NCI-H82 (cell line): ENCODE measurements at regions not wholly inside any gene's neighbourhood (a gene's known extent, or its start where the extent isn't known, plus 50 kb on each side); places are given as distances from the start of the nearest gene placed in this dataset.

Experiments
- DNase-seq: peaks from one replicate; lab custom pipeline; 2025; lab: John Stamatoyannopoulos, UW

DNA sequence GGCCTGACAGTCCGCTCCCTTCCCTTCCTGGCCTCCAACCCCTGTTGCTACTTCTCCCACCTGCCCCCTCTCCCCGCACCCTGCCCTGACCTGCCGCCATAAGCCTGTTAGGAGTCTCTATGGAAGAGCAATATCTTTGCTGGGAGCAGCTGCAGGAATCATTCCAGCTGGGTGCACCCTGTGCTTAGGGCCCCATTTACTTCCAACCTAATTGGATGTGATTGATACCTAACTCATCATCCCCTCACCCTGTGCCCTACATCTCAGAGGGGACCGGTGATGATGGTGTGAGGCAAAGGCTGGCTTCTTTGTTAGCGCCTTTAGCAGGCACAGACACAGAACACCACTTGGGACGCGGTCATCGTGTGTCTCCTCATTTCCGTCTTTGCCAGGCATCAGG, 80.0 kb upstream of the FAM180A start:
- peak; percentile 99 for DNase-seq

DNA sequence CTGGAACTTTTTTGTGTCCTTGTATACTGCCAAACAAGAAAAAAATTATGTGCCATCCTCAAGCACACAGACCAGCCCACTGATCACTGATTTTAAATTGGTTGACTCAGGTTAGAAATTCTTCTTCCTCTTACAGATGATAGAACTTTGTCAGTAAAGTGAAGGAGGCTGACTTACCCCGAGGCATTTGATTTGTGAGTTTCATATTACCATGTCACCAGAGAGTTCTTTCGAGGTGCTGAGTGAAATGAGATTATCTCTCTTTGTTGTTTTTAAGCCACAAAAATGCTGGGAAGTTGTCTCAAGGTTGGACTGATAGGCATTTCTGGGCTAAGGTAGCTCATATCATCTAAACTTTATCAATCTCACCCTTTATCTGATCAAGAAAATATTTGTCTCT, 78.8 kb upstream of the FAM180A start:
- peak; percentile 40 for DNase-seq

DNA sequence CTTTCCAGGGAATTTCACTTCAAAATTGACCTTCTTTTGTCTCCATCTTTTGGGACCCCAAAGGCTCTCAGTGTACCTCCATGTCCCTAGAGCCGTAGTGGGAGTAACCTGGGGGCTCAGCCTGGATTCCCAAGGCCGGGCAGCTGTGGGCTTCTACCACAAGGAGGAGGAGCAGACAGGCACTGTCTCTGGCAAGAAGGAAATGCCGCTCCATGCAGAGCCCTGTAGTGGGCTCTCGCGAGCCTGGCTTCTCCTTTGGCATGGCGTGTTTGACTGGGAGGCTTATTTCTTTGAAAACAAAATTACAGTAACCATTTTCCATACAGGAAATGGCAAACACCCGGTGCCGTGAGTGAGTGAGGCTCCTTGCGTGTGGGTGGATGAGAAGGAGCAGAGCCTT, 76.8 kb upstream of the FAM180A start:
- DNase-seq = no peak

DNA sequence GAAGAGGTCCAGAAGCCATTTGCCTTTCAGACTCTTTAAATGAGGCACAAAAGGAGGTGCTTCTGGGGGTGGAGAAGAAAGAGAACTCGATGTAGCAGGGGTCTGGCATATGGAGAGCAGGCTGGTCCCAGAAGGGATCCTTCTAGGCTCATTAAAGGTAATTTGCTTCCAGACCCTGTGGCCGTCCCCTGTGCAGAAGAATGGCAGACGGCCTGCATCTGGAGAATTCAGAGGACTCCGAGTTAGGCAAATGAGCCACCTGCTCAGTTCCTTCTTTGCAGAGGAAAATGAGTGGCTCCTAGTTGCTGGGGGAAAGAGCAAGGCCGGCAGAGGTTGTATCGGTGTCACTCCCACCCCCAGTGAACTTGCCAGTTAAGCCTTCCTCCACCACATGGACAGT, 73.8 kb upstream of the FAM180A start:
- peak; percentile 89 for DNase-seq

DNA sequence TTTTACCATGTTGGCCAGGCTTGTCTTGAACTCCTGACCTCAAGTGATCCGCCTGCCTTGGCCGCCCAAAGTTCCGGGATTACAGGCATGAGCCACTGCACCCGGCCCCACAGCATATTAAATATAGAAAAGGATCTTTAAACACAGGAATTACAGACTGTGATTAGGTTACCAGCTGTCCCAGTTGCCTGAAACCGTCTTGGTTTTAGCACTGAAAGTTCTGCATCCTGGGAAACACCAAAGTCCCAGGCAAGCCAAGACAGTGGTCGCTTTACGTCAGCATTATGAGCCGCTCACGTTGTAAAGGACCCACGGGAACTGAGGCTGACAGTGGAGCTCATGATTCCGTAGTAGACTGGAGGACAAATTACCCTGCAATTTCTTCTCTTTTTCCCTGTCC, 69.0 kb upstream of the FAM180A start:
- DNase-seq = no peak

DNA sequence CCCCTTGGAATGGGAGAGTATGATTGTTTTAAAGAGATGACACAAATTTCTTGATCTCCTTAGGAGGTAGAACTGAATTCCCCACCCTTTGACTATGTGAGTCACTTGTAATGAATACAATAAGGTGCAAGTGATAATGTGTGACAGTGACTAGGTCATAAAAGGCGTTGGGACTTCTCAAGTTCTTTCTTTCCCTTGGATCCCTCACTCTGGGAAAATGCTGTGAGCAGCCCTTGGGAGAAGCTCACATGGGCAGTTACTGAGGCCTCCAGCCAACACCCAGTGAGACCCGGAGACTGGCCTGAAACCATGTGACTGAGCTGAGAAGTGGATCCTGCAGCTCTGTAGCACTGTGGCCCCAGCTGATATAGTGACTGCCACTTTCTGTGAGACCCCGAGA, 66.4 kb upstream of the FAM180A start:
- no peak for DNase-seq

DNA sequence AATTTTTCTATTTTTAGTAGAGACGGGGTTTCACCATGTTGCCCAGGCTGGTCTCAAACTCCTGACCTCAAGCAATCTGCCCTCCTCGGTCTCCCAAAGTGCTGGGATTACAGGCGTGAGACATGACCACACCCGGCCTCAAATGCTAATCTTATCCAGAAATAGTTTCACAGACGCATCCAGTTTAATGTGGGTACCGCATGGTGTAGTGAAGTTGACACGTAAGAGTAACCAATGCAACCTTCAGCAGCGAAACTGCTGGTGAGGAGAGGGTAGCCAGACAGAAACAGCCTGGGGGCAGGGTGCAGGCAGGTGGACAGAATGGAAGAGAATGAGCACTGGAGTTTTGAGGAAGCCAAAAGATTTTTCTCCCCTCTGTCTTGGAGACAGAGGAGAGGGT, 63.5 kb upstream of the FAM180A start:
- DNase-seq = no peak

DNA sequence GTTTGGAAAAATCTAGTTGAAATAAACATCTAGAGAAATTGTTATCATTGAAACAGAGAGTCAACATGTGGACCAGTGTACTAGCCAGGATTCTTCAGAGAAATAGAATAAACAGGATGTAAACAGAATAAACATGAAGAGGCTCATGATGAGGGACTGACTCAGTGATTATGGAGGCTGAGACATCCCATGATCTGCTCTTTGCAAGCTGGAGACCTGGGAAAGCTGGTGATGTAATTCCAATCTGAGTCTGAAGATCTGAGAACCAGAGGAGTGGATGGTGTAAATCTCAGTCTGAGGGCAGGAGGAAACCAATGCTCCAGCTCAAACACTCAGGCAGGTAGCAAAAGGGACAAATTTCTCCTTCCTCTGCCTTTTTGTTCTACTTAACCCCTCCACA, 62.9 kb upstream of the FAM180A start:
- no peak for DNase-seq

DNA sequence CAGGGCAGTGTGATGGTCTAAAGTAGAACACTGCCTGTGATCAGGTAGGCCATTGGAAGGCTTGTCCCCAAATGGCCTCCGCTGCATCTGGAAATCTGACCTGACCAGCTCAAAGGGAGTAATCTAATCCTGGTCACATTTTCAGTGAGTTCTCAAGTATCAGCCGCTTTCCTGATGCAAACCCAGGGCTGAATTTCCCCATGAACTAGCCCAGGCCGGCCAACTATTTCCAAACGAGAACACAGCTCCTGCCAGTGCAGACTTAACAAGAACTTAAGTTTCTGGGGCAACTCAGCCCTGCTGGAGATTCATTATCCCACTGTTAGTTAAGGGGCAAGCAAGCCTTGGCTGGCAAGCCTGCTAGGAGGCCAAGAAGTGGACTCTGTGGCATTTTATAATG, 59.6 kb upstream of the FAM180A start:
- DNase-seq = peak; percentile 32

DNA sequence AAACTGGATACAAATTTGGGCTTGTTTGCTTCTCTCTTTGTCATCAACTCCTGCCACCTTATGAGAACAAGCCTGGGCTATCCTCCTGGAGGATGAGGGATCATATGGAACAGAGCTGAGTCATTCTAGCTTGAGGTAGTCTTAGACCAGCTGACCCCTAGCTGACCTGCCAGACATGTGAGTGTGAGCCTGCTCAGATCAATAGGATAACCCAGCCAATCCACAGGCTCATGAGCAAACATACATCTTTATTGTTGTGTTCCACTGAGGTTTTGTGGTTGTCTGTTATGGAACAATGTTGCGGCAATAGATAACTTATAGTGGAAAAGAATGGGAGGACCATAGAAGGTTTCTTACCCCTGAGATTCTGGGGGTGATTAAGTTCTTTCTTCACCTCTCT, 54.5 kb upstream of the FAM180A start:
- DNase-seq = no peak

DNA sequence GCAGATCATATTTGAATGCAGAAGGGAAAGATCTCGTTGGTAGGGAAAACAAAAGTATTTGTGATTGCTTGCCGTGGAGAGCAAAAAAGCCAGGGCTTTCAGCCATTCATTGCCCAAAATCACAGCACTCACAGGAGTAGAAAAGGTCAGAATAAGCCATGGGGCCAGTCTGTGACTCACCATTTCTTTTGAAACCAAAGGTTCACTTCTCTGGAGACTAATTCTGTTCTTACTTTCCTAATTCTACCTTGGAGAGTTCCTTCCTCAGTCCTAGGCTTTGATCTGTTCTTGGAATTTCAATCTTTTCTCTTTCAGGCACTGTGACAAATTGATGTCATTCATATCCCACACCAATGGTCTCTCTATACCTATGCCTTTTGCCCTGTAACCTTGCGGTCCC, 54.1 kb upstream of the FAM180A start:
- DNase-seq = no peak

DNA sequence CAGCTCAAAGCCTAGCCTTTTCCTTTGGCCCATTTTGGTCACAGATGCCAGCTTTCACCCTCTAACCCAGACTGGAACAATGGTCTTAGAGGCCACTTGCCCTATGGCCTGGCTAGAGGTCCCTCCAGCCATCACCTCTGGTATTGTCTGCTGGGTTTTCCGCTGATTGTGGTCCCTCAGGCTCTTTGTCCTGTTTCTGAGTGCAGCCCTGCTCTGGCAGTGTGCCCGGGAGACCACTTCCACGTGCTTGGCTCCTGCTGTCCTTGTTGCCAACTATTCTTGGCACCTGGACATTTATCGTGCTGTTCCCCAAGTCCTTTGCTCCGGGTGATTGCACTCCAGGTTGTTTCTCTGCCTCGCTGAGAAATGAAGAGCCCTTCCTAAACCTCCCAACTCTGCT, 53.3 kb upstream of the FAM180A start:
- DNase-seq = no peak

DNA sequence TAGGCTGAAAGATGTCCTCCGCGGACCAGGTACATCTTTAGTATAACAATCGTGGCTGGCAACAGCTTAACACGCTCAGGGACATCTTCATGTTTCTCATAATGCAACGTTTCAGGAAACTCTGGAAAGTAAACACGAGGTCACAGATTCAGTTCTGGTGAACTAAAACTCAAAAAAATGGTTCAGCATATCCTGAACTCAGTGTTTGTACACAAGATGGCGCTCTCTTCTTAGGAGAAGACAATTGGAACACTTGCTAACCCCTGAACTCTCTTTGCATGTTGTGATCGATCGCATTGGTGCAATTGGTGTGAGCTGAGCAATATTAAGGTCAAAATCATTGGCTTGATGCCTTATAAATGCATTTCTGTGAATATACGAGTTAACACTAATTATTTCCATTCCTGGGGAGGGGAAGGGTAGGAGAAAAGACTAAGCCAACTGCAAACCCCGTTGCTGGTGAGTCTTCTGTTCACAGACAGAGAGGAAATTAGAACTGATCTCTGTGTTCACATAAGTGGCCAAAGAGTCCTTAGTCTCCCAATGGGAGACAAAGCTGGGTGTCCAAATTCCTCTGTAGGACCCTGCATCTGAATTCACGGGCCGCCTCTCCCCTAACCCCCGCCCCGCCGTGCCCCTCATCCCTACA, 52.6 kb upstream of the FAM180A start:
- peak; percentile 89 for DNase-seq

DNA sequence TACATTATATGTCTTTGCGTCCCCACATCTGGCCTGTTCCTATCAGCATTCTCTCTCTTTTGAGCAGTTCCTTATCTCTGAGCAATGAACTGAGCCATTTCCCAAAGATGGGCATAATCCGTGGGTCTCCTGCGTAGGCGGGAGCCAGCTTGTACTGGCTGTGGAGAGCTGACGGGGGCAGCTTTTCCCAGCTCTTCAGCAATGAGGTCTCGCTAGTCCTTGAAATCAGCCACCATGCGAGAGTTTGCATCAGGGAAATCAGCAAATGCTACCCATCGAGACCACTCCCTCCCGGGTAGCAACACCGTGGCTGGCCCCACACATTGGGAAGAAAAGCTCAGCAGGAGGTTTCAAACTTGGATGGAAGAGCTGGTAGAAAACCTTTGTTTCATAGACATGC, 51.9 kb upstream of the FAM180A start:
- DNase-seq = no peak

DNA sequence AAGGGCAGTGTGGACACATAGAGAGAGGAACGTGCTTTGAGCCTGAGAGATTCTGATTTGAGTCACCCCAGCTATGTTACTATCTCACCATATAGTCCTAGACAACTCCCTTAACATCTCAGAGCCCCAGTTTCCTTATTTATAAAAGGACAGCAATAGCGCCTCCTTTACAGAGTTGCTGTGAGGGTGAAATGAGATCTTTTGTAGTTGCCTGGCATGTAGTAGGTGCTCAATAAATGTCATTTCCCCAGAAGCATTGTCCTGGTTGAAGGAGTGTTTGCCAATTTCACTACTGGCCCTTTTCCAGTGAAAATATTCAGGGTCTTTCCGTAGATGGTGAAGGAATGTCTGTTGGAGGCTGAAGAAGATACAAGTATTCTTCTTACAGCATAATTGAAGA, 51.3 kb upstream of the FAM180A start:
- DNase-seq = no peak
